IMR-90 (cell line): ENCODE measurements at regions not wholly inside any gene's neighbourhood (a gene's known extent, or its start where the extent isn't known, plus 50 kb on each side); places are given as distances from the start of the nearest gene placed in this dataset.

Experiments used
- ATAC-seq: fragments of 200-7000 bp; cut with Tn5 transposase; 2 replicates; pipeline ENCODE4 v1.9.1; 2020; ENCODE audit warnings: low read depth, mild to moderate bottlenecking, moderate library complexity
- BruUV-seq: library from RNA; stranded (reverse); fragments of 400-500 nt; replicated peaks from 2 replicates; lab custom pipeline; 2021; lab: Mats Ljungman, UMichigan
- CTCF ChIA-PET: fragments of 300-600 bp; formaldehyde crosslinking; extraction: SDS; loops from one replicate; lab custom pipeline; 2021; ENCODE audit warnings: antibody characterized with exemption; lab: Yijun Ruan, JAX
- POLR2A ChIA-PET: fragments of 300-600 bp; sonication (Branson Sonifier 250); formaldehyde crosslinking; loops from one replicate; lab custom pipeline; 2022; ENCODE audit warnings: antibody characterized with exemption; ENCODE audit not compliant: unreplicated experiment; lab: Charles Lee
- DNase-seq: peaks from one replicate; pipeline ENCODE4 v3.0.0; 2013
- H2AFZ ChIP-seq: replicated peaks from 2 replicates; pipeline ENCODE3; 2013; ENCODE audit warnings: low read length, mild to moderate bottlenecking; ENCODE audit not compliant: poor library complexity
- H2AK5ac ChIP-seq: 2 replicates; pipeline ENCODE4 v1.6.1; 2013; ENCODE audit warnings: low read depth, low read length, inconsistent platforms
- H2AK9ac ChIP-seq: replicated peaks from 2 replicates; pipeline ENCODE3; 2013; ENCODE audit warnings: mild to moderate bottlenecking, low read depth, low read length, moderate library complexity; ENCODE audit not compliant: poor library complexity
- H2BK120ac ChIP-seq: 2 replicates; pipeline ENCODE4 v1.6.1; 2013; ENCODE audit warnings: low read depth, low read length, inconsistent platforms
- H2BK15ac ChIP-seq: 3 replicates; pipeline ENCODE4 v1.6.1; 2013; ENCODE audit warnings: low read depth, low read length, inconsistent platforms
- H2BK20ac ChIP-seq: 2 replicates; pipeline ENCODE4 v1.6.1; 2013; ENCODE audit warnings: low read depth, mild to moderate bottlenecking, inconsistent platforms, low read length, moderate library complexity
- H2BK5ac ChIP-seq: 2 replicates; pipeline ENCODE4 v1.6.1; 2013; ENCODE audit warnings: mild to moderate bottlenecking, low read depth, low read length, inconsistent platforms; ENCODE audit not compliant: poor library complexity, severe bottlenecking
- H3K14ac ChIP-seq: replicated peaks from 2 replicates; pipeline ENCODE4 v1.6.1; 2013; ENCODE audit warnings: low read depth, low read length, inconsistent platforms
- H3K18ac ChIP-seq: 2 replicates; pipeline ENCODE4 v1.6.1; 2013; ENCODE audit warnings: low read depth, low read length, control low read depth
- H3K23ac ChIP-seq: 2 replicates; pipeline ENCODE4 v1.6.1; 2013; ENCODE audit warnings: low read depth, low read length, inconsistent platforms
- H3K27ac ChIP-seq: 2 replicates; pipeline ENCODE4 v1.5.1; 2013; ENCODE audit warnings: mild to moderate bottlenecking, control low read depth, low read length; ENCODE audit not compliant: insufficient read depth
- H3K27me3 ChIP-seq: 2 replicates; pipeline ENCODE4 v1.6.1; 2013; ENCODE audit warnings: low read length; ENCODE audit not compliant: control insufficient read depth, insufficient read depth
- H3K36me3 ChIP-seq: 2 replicates; pipeline ENCODE4 v1.6.1; 2013; ENCODE audit warnings: low read length, mixed read lengths; ENCODE audit not compliant: control insufficient read depth, insufficient read depth
- H3K4ac ChIP-seq: 2 replicates; pipeline ENCODE4 v1.6.1; 2013; ENCODE audit warnings: low read depth, low read length, inconsistent platforms
- H3K4me1 ChIP-seq: 2 replicates; pipeline ENCODE4 v1.6.1; 2013; ENCODE audit warnings: low read length, mixed read lengths; ENCODE audit not compliant: control insufficient read depth, insufficient read depth
- H3K4me2 ChIP-seq: 2 replicates; pipeline ENCODE4 v1.6.1; 2013; ENCODE audit warnings: low read depth, mild to moderate bottlenecking, control low read depth, low read length, moderate library complexity
- H3K4me3 ChIP-seq: 2 replicates; pipeline ENCODE4 v1.5.1; 2013; ENCODE audit warnings: low read depth, mild to moderate bottlenecking, control low read depth, low read length, moderate library complexity; ENCODE audit not compliant: insufficient read depth
- H3K56ac ChIP-seq: 2 replicates; pipeline ENCODE4 v1.6.1; 2013; ENCODE audit warnings: low read length, inconsistent platforms; ENCODE audit not compliant: insufficient read depth; ENCODE audit errors: extremely low read depth
- H3K79me1 ChIP-seq, 2 experiments: 2 replicates each; pipeline ENCODE4 v1.6.1; 2013; ENCODE audit warnings: low read length in 2 of 2, inconsistent platforms in 1 of 2, low read depth in 1 of 2
- H3K9ac ChIP-seq: 2 replicates; pipeline ENCODE4 v1.6.1; 2013; ENCODE audit warnings: low read depth, low read length, control low read depth
- H3K9me1 ChIP-seq: 2 replicates; pipeline ENCODE4 v1.6.1; 2013; ENCODE audit warnings: low read length, inconsistent platforms; ENCODE audit not compliant: insufficient read depth
- H3K9me3 ChIP-seq: 2 replicates; pipeline ENCODE4 v1.6.1; 2013; ENCODE audit warnings: low read length; ENCODE audit not compliant: control insufficient read depth, insufficient read depth
- H4K20me1 ChIP-seq: 2 replicates; pipeline ENCODE4 v1.6.1; 2013; ENCODE audit warnings: low read length, inconsistent platforms; ENCODE audit not compliant: insufficient read depth
- H4K5ac ChIP-seq: 2 replicates; pipeline ENCODE4 v1.6.1; 2013; ENCODE audit warnings: mild to moderate bottlenecking, low read depth, low read length, control low read depth
- H4K8ac ChIP-seq, 2 experiments: 2 replicates each; pipeline ENCODE4 v1.6.1; 2013; ENCODE audit warnings: low read depth in 2 of 2, low read length in 2 of 2, control low read depth in 1 of 2, inconsistent platforms in 1 of 2
- H4K91ac ChIP-seq: 2 replicates; pipeline ENCODE4 v1.6.1; 2013; ENCODE audit warnings: low read depth, low read length, inconsistent platforms; ENCODE audit not compliant: insufficient read depth
- BHLHE40 ChIP-seq: fragments of 150-350 bp; IDR thresholded peaks from 2 replicates; pipeline ENCODE4 v1.6.1; 2016; ENCODE audit warnings: mild to moderate bottlenecking, low read depth, low read length
- CEBPB ChIP-seq: IDR thresholded peaks from 2 replicates; pipeline ENCODE4 v1.6.1; 2012; ENCODE audit warnings: low read depth, low read length, improper control_type of control experiment
- CHD1 ChIP-seq: IDR thresholded peaks from 2 replicates; pipeline ENCODE4 v1.6.1; 2012; ENCODE audit warnings: low read depth, low read length, improper control_type of control experiment
- FOS ChIP-seq: fragments of 150-350 bp; IDR thresholded peaks from 2 replicates; pipeline ENCODE4 v1.6.1; 2016; ENCODE audit warnings: low read depth, low read length
- MAFK ChIP-seq: IDR thresholded peaks from 2 replicates; pipeline ENCODE4 v1.6.1; 2012; ENCODE audit warnings: low read depth, low read length, improper control_type of control experiment
- MAZ ChIP-seq: IDR thresholded peaks from 2 replicates; pipeline ENCODE4 v1.6.1; 2012; ENCODE audit warnings: low read depth, mild to moderate bottlenecking, low read length, improper control_type of control experiment, moderate library complexity, borderline replicate concordance
- POLR2A ChIP-seq: IDR thresholded peaks from 2 replicates; pipeline ENCODE4 v1.6.1; 2012; ENCODE audit warnings: mild to moderate bottlenecking, low read depth, low read length
- RAD21 ChIP-seq: IDR thresholded peaks from 2 replicates; pipeline ENCODE4 v1.6.1; 2012; ENCODE audit warnings: low read length, improper control_type of control experiment
- WGBS, 2 experiments: methylation state at CpG; one replicate each; pipeline versions ENCODE4 v1.1.5 to v1.1.7; 2013; ENCODE audit warnings: missing lambda C conversion rate in 2 of 2; ENCODE audit not compliant: insufficient read length in 1 of 2; ENCODE audit errors: extremely low coverage in 2 of 2; 5-methylcytosine and 5-hydroxymethylcytosine counted together
- dilution Hi-C: fragments of 300-500 bp; cut with HindIII; formaldehyde crosslinking; loops from one replicate; pipeline ENCODE4 v1.14.3; 2018; ENCODE audit warnings: low sequenced_read_pairs; ENCODE audit not compliant: unreplicated experiment
- in situ Hi-C: fragments of 300-500 bp; cut with MboI; formaldehyde crosslinking; loops from 3 replicates; pipeline ENCODE4 v1.14.3; 2019; ENCODE audit warnings: low sequenced_read_pairs, inconsistent platforms, mixed read lengths
- intact Hi-C: fragments of 100-400 bp; cut with micrococcal nuclease; formaldehyde crosslinking; loops from 2 replicates; pipeline ENCODE4 v1.10.0; 2022
- TF ChIP-seq, protein P1 (sequence below): fragments of 150-350 bp; IDR thresholded peaks from 2 replicates; pipeline ENCODE4 v1.6.1; 2016; ENCODE audit warnings: low read depth, mild to moderate bottlenecking, low read length, moderate library complexity, borderline replicate concordance
- TF ChIP-seq, protein P2 (sequence below): conservative IDR thresholded peaks from 2 replicates; pipeline ENCODE4 v1.5.1; 2012; ENCODE audit warnings: mild to moderate bottlenecking, low read depth, low read length, improper control_type of control experiment

DNA sequence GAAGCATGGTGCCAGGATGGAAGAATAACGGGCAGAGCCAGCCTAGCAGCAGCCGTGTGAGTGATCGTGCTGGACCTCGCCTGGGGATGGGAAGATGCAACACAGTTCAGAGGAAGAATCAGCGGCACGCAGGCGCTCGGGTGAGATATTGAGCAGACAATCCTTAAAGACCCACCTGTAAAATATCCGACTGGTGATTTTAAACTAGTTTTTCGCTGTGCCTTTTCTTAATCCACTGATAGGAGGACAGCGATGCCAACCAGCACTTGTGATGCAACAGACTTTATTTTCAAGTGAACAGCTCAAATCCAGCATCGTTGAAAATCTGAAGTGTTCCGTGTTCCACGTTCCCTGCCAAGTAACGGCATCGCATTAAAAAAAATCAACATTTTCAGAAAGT, 214.7 kb downstream of the TEX36 start:
- Histone ChIP-seq H2BK15ac (no peak overlapping the region), H3K56ac (no peak overlapping the region), H4K5ac (no peak overlapping the region), H4K8ac (no peak overlapping the region), H3K36me3 (no peaks in the 10 kb centered on the region), H3K4me3 (no peak overlapping the region), H2BK20ac (no peak overlapping the region), H3K9me1 (no peaks in the 10 kb centered on the region), H3K27ac (no peak overlapping the region), H3K9ac (no peak overlapping the region), H4K20me1 (no peaks in the 10 kb centered on the region), H3K18ac (no peak overlapping the region), H3K9me3 (no peaks in the 10 kb centered on the region), H3K79me1 (no peaks in the 10 kb centered on the region), H3K27me3 (peaks cover 1% of the 10 kb centered on the region; the same call in 1 of the 2 replicates), H2AK9ac (no peak overlapping the region), H2AK5ac (no peak overlapping the region), H4K91ac (no peak overlapping the region), H2BK5ac (no peak overlapping the region), H2AFZ (no peak overlapping the region), H2BK120ac (no peak overlapping the region), H3K4me1 (no peaks in the 10 kb centered on the region), H3K23ac (no peak overlapping the region), H3K4ac (no peak overlapping the region), H3K4me2 (no peak overlapping the region), H3K14ac (no peak overlapping the region)
- TF ChIP-seq, protein P1, sequence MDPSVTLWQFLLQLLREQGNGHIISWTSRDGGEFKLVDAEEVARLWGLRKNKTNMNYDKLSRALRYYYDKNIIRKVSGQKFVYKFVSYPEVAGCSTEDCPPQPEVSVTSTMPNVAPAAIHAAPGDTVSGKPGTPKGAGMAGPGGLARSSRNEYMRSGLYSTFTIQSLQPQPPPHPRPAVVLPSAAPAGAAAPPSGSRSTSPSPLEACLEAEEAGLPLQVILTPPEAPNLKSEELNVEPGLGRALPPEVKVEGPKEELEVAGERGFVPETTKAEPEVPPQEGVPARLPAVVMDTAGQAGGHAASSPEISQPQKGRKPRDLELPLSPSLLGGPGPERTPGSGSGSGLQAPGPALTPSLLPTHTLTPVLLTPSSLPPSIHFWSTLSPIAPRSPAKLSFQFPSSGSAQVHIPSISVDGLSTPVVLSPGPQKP = no peak
- TF ChIP-seq MAFK = no peak
- no peak for TF ChIP-seq BHLHE40
- no peak for TF ChIP-seq CEBPB
- TF ChIP-seq POLR2A = no peak
- TF ChIP-seq FOS = no peak
- no peak for TF ChIP-seq RAD21
- TF ChIP-seq MAZ = no peak
- TF ChIP-seq CHD1 = no peak
- TF ChIP-seq, protein P2, sequence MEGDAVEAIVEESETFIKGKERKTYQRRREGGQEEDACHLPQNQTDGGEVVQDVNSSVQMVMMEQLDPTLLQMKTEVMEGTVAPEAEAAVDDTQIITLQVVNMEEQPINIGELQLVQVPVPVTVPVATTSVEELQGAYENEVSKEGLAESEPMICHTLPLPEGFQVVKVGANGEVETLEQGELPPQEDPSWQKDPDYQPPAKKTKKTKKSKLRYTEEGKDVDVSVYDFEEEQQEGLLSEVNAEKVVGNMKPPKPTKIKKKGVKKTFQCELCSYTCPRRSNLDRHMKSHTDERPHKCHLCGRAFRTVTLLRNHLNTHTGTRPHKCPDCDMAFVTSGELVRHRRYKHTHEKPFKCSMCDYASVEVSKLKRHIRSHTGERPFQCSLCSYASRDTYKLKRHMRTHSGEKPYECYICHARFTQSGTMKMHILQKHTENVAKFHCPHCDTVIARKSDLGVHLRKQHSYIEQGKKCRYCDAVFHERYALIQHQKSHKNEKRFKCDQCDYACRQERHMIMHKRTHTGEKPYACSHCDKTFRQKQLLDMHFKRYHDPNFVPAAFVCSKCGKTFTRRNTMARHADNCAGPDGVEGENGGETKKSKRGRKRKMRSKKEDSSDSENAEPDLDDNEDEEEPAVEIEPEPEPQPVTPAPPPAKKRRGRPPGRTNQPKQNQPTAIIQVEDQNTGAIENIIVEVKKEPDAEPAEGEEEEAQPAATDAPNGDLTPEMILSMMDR = no peak
- DNase-seq = no peak
- ATAC-seq = no peak
- intact Hi-C loops = no loop called here
- WGBS, 2 experiments = no CpG with 5 or more reads among the region's 16 CpGs
- ChIA-PET POLR2A (no interaction called here), CTCF (no interaction called here)
- in situ Hi-C loops = no loop called here
- dilution Hi-C loops = no loop called here
- BruUV-seq = no TSS peak
